ENCODE measurements at regions not wholly inside any gene's neighbourhood (a gene's known extent, or its start where the extent isn't known, plus 50 kb on each side); places are given as distances from the start of the nearest gene placed in this dataset.

DNA sequence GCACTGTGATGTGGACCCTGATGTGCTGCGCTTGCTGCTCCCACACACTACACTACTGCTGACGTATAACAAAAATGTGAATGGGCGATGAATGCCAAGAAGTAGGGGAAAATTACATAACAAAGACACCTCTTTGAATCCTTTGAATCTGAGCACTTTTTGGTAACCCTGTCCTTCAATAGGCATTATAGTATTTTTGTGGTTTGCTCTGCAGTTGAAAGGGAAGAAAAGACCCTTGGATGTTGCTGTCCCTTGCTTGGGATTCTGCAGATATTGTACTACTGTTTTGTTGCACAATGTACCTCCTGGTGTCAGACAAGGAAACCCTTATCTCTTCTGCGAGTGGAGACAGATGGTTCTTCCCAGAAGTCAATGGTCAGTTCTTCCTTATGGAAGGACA is 124.8 kb upstream of the UBE3A start:
- no peaks in the 10 kb centered on the region for H3K4me1 ChIP-seq (ENCODE audit: insufficient read depth, low read length, poor library complexity, severe bottlenecking)
- no peaks in the 10 kb centered on the region for H3F3A ChIP-seq (ENCODE audit: low read depth)
- no peaks in the 10 kb centered on the region for H3K79me2 ChIP-seq (ENCODE audit: insufficient read depth, low read length)
- H3K9me2 ChIP-seq (replicated peaks; ENCODE audit: low read depth, low read length): no peaks in the 10 kb centered on the region
- no peak overlapping the region for H3K4me3 ChIP-seq (ENCODE audit: low read length, poor library complexity, severe bottlenecking)
- no peaks in the 10 kb centered on the region for H3K27me3 ChIP-seq (ENCODE audit: insufficient read depth, low read length, poor library complexity, severe bottlenecking)
- H4K20me1 ChIP-seq (ENCODE audit: insufficient read depth, low read length, poor library complexity, severe bottlenecking): no peaks in the 10 kb centered on the region
- no peak overlapping the region for H3K4me2 ChIP-seq (ENCODE audit: low read depth, low read length, poor library complexity, severe bottlenecking)
- no peak overlapping the region for H2AFZ ChIP-seq (ENCODE audit: low read length)
- no peaks in the 10 kb centered on the region for H3K36me3 ChIP-seq (ENCODE audit: insufficient read depth, low read length)
- H3K9ac ChIP-seq (ENCODE audit: low read depth, low read length, poor library complexity, severe bottlenecking): no peak overlapping the region
- no peak for TF ChIP-seq EZH2phosphoT487 (IDR thresholded peaks at IDR 0.05; ENCODE audit: borderline replicate concordance)
- TF ChIP-seq CTCF (conservative IDR thresholded peaks at IDR 0.05; ENCODE audit: low read length): no peak
- H3K9me3 ChIP-seq (ENCODE audit: insufficient read depth, low read depth, low read length): peaks cover 17% of the 10 kb centered on the region; the same call in 1 of the 2 replicates

- Histone ChIP-seq H3K9me3 (ENCODE audit: insufficient read depth, low read depth, low read length) (peaks cover 7% of the 10 kb centered on the region; the same call in 1 of the 2 replicates), H3K27me3 (ENCODE audit: insufficient read depth, low read length, poor library complexity, severe bottlenecking) (no peaks in the 10 kb centered on the region), H4K20me1 (ENCODE audit: insufficient read depth, low read length, poor library complexity, severe bottlenecking) (no peaks in the 10 kb centered on the region), H3K4me2 (ENCODE audit: low read depth, low read length, poor library complexity, severe bottlenecking) (no peak overlapping the region), H3K4me3 (ENCODE audit: low read length, poor library complexity, severe bottlenecking) (no peak overlapping the region), H3K9ac (ENCODE audit: low read depth, low read length, poor library complexity, severe bottlenecking) (no peak overlapping the region), H3K36me3 (ENCODE audit: insufficient read depth, low read length) (no peaks in the 10 kb centered on the region), H3K4me1 (ENCODE audit: insufficient read depth, low read length, poor library complexity, severe bottlenecking) (no peaks in the 10 kb centered on the region), H3K9me2 (replicated peaks; ENCODE audit: low read depth, low read length) (no peaks in the 10 kb centered on the region), H3F3A (ENCODE audit: low read depth) (no peaks in the 10 kb centered on the region), H3K79me2 (ENCODE audit: insufficient read depth, low read length) (no peaks in the 10 kb centered on the region), H2AFZ (ENCODE audit: low read length) (no peak overlapping the region)
- no peak for TF ChIP-seq EZH2phosphoT487 (IDR thresholded peaks at IDR 0.05; ENCODE audit: borderline replicate concordance)
- TF ChIP-seq CTCF (conservative IDR thresholded peaks at IDR 0.05; ENCODE audit: low read length): no peak
These were observed 119.1 kb upstream of the UBE3A start for GRCh38 chr15:25557926-25558325.

- no peaks in the 10 kb centered on the region for H3K27me3 ChIP-seq (ENCODE audit: insufficient read depth, low read length, poor library complexity, severe bottlenecking)
- H3K4me2 ChIP-seq (ENCODE audit: low read depth, low read length, poor library complexity, severe bottlenecking): no peak overlapping the region
- H3K4me3 ChIP-seq (ENCODE audit: low read length, poor library complexity, severe bottlenecking): no peak overlapping the region
- H3K9me2 ChIP-seq (replicated peaks; ENCODE audit: low read depth, low read length): no peaks in the 10 kb centered on the region
- no peaks in the 10 kb centered on the region for H3F3A ChIP-seq (ENCODE audit: low read depth)
- H3K9me3 ChIP-seq (ENCODE audit: insufficient read depth, low read depth, low read length): peaks cover 7% of the 10 kb centered on the region; the same call in 1 of the 2 replicates
- H4K20me1 ChIP-seq (ENCODE audit: insufficient read depth, low read length, poor library complexity, severe bottlenecking): no peaks in the 10 kb centered on the region
- H3K36me3 ChIP-seq (ENCODE audit: insufficient read depth, low read length): no peaks in the 10 kb centered on the region
- H2AFZ ChIP-seq (ENCODE audit: low read length): no peak overlapping the region
- no peaks in the 10 kb centered on the region for H3K4me1 ChIP-seq (ENCODE audit: insufficient read depth, low read length, poor library complexity, severe bottlenecking)
- TF ChIP-seq EZH2phosphoT487 (IDR thresholded peaks at IDR 0.05; ENCODE audit: borderline replicate concordance): no peak
- no peak for TF ChIP-seq CTCF (conservative IDR thresholded peaks at IDR 0.05; ENCODE audit: low read length)
- no peak overlapping the region for H3K9ac ChIP-seq (ENCODE audit: low read depth, low read length, poor library complexity, severe bottlenecking)
- H3K79me2 ChIP-seq (ENCODE audit: insufficient read depth, low read length): no peaks in the 10 kb centered on the region
These were observed 117.3 kb upstream of the UBE3A start for GRCh38 chr15:25556136-25556535.

Data from Loucy (cell line).